ENCODE measurements at regions not wholly inside any gene's neighbourhood (a gene's known extent, or its start where the extent isn't known, plus 50 kb on each side); places are given as distances from the start of the nearest gene placed in this dataset.
"Not testable (repeated sequence)": the region's sequence is repeated elsewhere in the genome, so short reads cannot be mapped to it uniquely, and the experiment has no call there.

GRCh38 chr1:61028136-61028535 lies 54.2 kb upstream of the NFIA start:
- CTCF ChIA-PET = no interaction called here
- TF ChIP-seq NFE2L1 (CRISPR knock-in tag; IDR thresholded peaks at IDR 0.05) (no peak), GTF2I (CRISPR knock-in tag; conservative IDR thresholded peaks at IDR 0.05) (no peak), FOXK1 (CRISPR knock-in tag; IDR thresholded peaks at IDR 0.05) (no peak), ZSCAN18 (CRISPR knock-in tag; IDR thresholded peaks at IDR 0.05) (no peak), SMAD3 (CRISPR knock-in tag; IDR thresholded peaks at IDR 0.05; ENCODE audit: borderline replicate concordance) (no peak), MYBL2 (CRISPR knock-in tag; IDR thresholded peaks at IDR 0.05) (no peak), SOX15 (CRISPR knock-in tag; IDR thresholded peaks at IDR 0.05) (no peak), RELA (CRISPR knock-in tag; IDR thresholded peaks at IDR 0.05; ENCODE audit: borderline replicate concordance) (no peak), ZMAT4 (CRISPR knock-in tag; IDR thresholded peaks at IDR 0.05) (no peak), FOXJ3 (CRISPR knock-in tag; IDR thresholded peaks at IDR 0.05; ENCODE audit: borderline replicate concordance) (no peak), ZNF121 (CRISPR knock-in tag; IDR thresholded peaks at IDR 0.05) (no peak), ZNF512 (CRISPR knock-in tag; IDR thresholded peaks at IDR 0.05; ENCODE audit: borderline replicate concordance) (no peak), STAT6 (CRISPR knock-in tag; conservative IDR thresholded peaks at IDR 0.05; ENCODE audit: low read depth) (no peak), ARID4B (CRISPR knock-in tag; IDR thresholded peaks at IDR 0.05; ENCODE audit: borderline replicate concordance) (no peak), ZNF317 (CRISPR knock-in tag; IDR thresholded peaks at IDR 0.05; ENCODE audit: borderline replicate concordance, low read depth) (no peak), ZBTB43 (CRISPR knock-in tag; IDR thresholded peaks at IDR 0.05) (no peak), USF1 (CRISPR knock-in tag; IDR thresholded peaks at IDR 0.05) (no peak), E2F4 (CRISPR knock-in tag; IDR thresholded peaks at IDR 0.05; ENCODE audit: borderline replicate concordance, low read depth) (no peak), ERG (CRISPR knock-in tag; IDR thresholded peaks at IDR 0.05) (no peak)
- no peak for DNase-seq (ENCODE audit: low spot score)
- Mint-ChIP-seq H3K27ac (no peak overlapping the region), H3K9me3 (0 out of 2 replicates have a peak, but pooled peaks cover 3% of the 10 kb centered on the region), H3K4me3 (no peak overlapping the region), H3K36me3 (no peaks in the 10 kb centered on the region), H3K4me1 (peaks cover 3% of the 10 kb centered on the region), H3K27me3 (ENCODE audit: low read depth) (no peaks in the 10 kb centered on the region)
- POLR2A ChIA-PET = no interaction called here
- no peak for ATAC-seq

GRCh38 chr1:61018068-61018467 lies 64.3 kb upstream of the NFIA start:
- H3K9me3 Mint-ChIP-seq; H3K27ac Mint-ChIP-seq; H3K36me3 Mint-ChIP-seq; H3K27me3 Mint-ChIP-seq (ENCODE audit: low read depth); DNase-seq (ENCODE audit: low spot score); H3K4me3 Mint-ChIP-seq; POLR2A ChIA-PET; ATAC-seq: not testable (repeated sequence)
- CTCF ChIA-PET = interaction anchor here (1.1 kb wide), 1 partner anchor 25 kb away, joined by 5 read pairs; no protein-coding TSS in a partner anchor
- peaks cover 13% of the 10 kb centered on the region for H3K4me1 Mint-ChIP-seq
